ENCODE measurements at regions not wholly inside any gene's neighbourhood (a gene's known extent, or its start where the extent isn't known, plus 50 kb on each side); places are given as distances from the start of the nearest gene placed in this dataset.
"Not testable (repeated sequence)": the region's sequence is repeated elsewhere in the genome, so short reads cannot be mapped to it uniquely, and the experiment has no call there.

DNA sequence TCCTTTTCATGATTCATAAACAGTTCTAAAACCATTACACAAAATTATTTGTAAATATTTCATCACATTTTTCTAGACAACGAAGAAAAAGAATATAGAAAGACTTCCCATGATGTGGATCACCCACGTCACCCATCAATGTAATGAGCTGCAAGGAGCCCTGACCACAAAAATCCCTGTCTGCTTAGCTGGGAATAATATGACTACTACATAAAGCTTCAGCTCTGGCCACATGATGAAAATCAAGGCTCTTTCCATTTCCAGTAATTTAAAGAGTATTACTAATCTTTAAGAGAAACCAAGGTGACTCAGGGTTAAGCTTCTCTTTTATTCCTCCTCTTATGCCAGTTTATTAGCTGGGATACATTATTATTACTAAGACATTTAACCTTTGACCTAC, 180.8 kb upstream of the CACNA2D1 start:
- FAIRE-seq = no peak

DNA sequence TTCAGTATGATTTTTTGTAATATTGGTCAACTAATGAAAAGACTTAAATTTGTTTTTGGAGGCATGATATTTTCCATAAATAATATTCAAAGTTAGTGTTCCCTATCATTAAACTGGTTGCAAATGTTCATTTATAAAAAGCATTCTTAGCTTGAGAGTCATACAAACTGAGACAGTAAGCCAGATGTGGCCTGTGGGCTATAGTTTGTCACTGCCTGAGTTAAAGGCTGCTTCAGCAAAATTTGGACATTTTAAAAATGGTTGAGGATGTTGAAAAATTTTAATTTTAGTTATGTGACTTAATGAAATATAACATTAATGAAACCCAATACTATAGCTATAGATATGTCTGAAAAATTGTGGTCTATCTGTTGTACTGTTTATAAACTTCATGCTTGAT, 180.2 kb upstream of the CACNA2D1 start:
- FAIRE-seq = no peak

DNA sequence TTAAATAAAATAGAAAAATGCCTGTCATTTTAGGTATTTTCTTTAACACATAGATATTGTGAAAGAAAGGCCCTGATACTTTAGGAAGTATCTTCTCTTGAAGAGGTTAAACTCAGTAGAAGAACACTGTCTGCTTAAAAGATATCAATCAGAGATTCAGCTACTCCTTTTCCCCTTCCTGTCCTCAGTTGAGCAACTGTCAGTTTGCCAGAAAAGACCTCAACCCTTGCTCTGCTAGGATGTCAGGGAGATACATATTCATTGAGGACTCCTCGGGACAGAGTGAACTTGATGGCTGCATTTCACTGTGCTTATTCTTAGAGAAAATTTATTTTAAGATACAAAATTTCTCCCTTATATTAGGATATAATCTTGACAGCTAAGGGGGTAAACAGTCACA, 173.6 kb upstream of the CACNA2D1 start:
- no peak for FAIRE-seq

DNA sequence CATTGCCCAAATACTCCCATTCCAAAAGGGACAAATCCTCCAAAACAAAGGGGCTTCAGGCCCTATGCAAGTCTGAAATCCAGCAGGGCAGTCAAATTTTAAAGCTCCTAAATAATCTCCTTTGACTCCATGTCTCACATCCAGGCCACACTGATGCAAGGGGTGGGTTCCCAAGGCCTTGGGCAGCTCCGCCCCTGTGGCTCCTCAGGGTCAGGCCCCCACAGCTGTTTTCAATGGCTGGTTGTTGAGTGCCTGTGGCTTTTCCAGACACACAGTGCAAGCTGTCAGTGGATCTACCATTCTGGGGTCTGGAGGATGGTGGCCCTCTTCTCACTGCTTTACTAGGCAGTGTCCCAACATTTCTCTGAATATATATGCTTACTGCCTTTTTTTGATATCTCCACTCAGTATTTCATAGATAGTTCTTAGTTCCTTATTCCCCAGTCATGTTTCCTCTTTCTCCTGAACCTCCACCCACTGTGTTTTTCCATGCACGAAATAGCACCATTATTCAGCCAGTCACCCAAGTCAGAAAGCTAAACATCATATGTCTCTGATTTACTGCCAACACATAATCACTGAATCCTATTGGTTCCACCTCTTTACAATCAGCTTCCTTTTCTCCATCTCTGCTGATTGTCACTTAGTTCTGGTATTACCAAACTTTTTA, 172.6 kb upstream of the CACNA2D1 start:
- no peak for FAIRE-seq

DNA sequence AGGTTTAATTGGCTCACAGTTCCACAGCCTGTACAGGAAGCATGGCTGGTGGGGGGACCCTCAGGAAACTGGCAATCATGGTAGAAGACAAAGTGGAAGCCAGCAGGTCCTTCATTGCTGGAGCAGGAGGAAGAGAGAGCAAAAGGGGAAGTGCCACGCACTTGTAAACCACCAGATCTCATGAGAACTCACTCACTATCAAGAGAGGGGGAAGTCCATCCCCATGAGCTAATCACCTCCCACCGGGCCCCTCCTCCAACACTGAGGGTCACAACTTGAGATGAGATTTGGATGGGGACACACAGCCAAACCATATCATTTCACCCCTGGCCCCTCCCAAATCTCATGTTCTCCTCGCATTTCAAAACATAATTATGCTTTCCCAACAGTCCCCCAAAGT, 171.9 kb upstream of the CACNA2D1 start:
- no peak for FAIRE-seq

DNA sequence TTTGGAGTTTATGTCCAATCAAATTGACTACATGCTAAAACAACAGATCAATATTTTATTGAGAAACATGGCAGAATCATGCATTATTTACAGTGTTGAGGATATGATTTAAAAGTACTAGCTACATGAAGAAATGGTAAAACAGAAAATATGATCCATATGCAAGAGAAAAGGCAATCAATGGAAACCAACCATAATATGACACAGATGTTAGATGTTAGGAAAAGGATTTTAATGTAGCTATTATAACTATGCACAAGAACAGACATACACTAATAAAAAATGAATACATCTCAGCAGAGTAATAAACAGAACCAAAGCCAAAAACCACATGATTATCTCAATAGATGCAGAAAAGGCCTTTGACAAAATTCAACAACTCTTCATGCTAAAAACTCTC, 166.2 kb upstream of the CACNA2D1 start:
- no peak for FAIRE-seq

DNA sequence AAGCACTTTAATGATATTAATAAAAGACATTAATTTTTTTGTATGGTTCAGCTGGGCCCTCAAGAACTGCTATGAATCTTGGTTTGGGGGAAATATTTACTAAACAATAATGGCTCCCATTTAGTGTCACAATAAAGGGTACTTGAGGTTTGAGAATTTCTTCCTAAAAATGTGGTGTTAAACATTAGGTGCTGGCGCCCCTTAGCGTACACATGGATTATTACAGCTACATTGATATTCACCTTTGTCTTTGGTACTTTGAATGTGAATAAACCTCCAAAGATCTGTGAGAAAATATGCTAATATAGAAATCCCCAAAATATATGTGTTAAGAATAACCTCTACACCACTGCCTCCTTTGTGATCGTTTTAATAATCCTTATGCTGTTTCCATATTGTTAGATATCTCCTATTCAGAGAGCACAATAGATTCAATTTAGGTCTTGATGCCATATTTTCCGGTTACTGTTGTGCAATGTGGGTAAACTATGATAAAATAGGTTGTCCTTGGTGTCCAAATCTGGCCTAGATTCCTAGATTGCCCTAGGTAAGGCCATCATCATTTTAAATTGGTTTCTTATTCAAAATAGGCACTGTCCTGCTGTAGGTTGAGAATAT, 161.8 kb upstream of the CACNA2D1 start:
- FAIRE-seq = peak; percentile 97

DNA sequence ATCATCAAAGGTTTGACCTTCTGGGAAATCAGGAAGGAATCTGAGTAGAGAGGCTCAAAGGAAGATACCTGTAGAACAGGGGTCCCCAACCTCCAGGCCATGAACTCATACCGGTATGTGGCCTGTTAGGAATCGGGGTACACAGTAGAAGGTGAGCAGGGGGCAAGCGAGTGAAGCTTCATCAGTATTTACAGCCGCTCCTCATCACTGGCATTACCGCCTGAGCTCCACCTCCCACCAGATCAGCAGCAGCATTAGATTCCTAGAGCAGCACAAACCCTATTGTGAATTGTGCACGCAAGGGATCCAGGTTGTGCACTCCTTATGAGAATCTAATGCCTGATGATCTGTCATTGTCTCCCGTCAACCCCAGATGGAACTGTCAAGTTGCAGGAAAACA, 158.5 kb upstream of the CACNA2D1 start:
- no peak for FAIRE-seq

DNA sequence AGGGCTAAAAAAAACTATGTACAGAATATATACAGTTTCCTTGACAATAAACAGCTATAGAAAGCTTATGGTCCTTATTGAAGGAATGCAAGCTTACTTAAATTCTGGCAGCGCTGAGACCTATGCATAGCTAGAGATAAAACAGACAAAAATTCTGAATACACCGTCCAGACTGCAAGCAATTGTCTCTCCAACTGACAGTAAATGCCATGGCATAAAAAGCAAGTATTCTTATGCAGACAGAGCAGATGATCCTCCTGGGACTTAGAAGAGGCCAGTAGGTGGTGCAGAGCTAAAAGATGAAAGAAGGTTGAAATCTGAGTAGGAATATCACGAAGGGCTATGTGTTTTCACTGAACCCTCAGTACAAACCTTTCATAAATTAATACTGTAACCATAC, 157.0 kb upstream of the CACNA2D1 start:
- no peak for FAIRE-seq

DNA sequence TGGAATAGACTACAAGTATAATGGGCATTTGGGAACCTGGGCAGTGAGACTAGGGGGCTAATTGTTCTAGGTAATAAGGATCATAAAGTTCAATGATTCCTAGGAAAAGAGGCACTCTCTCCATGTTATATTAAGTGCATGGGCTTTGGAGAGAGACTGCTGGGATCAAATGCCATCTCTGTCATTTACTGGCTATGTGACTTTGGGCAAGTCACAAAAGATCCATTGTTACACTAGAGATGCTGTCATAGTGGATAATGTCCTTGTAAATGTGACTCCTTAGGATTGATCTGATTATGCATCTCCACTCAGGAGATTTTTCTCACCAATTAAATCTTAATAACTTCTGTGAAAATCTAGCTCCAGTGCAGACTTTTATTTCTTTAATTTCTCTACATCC, 156.3 kb upstream of the CACNA2D1 start:
- FAIRE-seq = no peak

DNA sequence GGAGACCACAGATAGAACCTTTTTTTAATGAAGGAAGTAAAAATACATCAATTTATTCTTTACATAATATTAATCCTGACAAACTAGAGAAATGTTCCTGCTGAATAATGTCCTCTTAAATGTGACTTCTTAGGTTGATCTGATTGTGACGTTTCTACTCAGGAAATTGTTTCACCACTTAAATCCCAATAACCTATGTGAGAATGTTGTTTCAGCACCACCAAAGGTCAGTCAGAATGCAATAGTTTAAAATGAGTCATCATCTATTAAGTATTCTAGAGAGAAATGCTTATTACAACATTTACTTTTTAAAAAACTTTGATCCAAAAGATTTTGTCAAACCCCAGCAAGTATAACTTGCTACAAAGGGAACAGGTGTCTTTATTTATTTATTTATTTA, 155.4 kb upstream of the CACNA2D1 start:
- FAIRE-seq = no peak

DNA sequence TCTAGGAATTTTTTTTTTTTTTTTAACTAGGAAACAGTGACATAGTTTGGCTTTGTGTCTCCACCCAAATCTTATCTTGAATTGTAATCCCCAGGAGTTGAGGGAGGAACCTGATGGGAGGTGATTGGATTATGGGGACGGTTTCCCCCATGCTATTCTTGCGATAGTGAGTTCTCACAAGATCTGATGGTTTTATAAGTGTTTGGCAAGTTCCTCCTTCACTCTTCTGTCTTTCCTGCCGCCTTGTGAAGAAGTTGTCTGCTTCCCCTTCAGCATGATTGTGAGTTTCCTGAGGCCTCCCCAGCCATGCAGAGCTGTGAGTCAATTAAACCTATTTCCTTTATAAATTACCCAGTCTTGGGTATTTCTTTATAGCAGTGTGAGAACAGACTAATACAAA, 152.2 kb upstream of the CACNA2D1 start:
- FAIRE-seq = not testable (repeated sequence)

DNA sequence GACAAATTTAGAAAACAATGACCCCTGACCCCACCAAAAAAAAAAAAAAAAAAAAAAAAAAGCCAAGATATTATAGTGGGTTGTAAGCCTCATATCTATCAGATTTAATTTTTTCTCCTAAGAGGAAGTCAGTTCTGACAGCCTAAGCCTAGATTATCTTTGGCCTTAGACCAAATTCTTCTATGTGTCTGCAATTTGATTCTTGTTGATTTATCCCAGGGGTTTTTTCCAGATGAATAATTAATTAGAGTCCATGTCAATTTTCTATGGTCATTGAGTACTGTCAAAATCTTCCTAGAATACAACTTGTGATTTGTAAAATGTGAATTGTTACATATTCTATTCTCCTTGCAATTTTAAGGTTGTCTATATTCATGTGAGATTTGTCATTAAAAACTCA, 151.6 kb upstream of the CACNA2D1 start:
- no peak for FAIRE-seq

DNA sequence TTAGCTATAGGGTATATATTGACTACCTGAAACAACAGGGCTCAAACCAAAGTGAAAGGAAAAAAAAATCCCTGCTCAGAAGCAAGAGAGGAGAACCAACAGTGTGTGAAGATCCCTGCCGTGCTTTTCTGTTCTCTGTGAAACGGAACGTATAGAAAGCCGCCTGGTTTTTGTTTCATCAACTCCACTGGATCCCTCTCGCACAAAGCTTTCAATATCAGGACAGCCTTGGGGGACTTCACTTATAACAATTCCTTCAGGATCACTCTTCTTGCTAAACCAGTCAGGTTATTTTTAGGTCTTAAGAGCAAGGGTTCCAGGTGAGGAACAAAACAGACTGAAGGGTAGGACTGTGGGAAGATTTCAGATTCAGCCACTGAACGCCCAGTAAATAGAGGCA, 151.1 kb upstream of the CACNA2D1 start:
- no peak for FAIRE-seq

DNA sequence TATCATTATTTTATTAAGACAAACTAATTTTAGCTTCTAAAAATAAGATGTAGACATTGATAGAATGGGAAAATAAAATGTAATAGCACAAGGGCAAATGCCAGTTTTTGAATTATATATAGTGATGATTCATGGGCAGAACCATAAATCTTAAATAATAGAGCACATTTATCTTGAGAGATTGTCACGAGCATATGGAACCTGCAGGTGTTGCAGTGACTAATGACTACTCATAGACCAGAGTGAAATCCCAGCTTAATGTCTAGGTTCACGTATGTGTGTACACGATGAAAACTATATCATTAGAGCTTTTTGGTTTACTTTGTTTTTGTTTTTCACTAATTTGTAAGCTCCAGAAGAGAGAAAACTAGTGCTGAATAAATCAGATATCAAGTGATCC, 150.2 kb upstream of the CACNA2D1 start:
- no peak for FAIRE-seq

DNA sequence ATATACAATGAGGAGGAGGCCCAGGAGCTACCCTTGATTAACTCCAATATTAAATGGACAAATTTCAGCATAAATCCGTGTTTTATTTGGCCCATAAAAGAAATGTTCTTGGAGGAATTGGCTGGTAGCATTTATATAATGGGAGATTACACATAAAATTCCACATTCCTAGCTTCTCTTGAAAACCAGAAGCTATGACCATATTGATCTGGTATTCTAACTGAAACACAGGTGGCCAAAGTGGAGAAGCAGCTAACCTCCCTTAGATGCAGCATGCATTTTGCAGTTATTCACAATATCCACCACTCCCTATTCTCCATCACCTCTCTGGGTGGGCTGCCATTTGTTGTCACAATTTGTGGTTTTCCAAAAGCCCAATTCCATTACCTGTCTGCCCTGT, 148.8 kb upstream of the CACNA2D1 start:
- FAIRE-seq = no peak

DNA sequence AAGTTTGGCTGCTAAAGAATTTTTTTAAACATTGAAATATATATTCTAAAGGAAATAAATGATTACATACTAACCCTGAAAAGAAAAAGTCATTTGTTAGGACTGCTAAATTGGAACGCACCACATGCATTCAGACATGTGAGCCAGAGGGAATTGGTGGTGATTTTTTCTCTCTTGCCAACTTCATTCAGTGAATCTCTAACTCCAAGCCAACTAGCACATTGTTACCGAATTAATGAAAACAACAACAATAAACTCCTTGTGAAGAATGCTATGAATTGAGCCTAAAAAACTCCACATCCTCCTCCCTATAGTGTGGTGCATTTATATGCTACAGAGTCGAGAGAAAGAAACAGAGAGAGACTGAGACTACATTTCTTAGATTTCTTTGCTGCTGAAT, 135.5 kb upstream of the CACNA2D1 start:
- FAIRE-seq = no peak

DNA sequence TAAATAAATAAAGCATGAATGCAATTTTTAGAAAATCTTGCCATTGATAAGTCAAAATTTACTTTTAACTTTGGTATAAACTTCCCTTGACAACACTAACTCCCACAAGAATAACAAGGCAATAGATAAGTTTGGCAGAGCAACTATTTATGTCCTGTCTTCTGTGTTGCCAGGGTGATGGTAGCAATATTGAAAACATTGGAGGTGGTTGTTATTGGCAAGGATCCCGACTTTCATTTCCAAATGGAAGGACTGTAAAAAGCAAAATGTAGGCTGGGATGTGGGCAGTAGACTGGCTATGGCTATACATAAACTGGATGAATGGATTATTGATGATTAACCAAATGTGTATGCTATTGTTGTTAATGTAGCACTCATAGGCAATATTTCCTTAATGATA, 134.9 kb upstream of the CACNA2D1 start:
- FAIRE-seq = no peak

DNA sequence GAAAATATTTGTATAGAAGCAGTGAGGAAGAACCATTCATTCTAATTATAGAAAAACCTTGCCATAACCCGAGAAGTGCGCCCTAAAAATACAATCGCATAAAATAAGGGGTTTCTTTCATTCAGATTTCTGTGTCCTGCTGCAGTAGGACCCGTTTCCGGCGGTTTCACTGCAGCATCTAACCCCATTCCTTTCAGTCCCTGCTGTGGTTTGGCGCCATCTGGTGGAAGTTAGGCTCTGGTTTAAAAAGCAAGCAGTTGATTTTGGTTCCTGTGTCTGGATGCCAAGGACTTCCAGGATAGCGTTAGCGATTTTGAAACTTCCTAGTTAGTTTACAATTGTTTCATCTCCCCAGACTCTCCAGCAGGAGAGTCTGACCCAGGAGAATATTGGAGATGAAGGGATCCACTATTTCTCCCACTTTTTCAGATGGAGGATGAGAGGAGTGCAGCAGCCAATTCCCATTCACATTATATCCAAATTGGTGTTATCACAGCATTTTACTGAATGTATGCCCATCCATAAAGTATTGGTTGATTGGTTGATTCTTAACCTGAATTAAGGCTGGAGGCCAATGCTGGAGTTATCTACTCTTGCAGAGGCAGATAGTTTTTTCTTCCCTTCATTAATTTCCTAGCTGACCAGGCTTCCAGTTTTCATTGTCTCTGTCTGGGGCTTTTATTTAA, 128.8 kb upstream of the CACNA2D1 start:
- peak; percentile 95 for FAIRE-seq

DNA sequence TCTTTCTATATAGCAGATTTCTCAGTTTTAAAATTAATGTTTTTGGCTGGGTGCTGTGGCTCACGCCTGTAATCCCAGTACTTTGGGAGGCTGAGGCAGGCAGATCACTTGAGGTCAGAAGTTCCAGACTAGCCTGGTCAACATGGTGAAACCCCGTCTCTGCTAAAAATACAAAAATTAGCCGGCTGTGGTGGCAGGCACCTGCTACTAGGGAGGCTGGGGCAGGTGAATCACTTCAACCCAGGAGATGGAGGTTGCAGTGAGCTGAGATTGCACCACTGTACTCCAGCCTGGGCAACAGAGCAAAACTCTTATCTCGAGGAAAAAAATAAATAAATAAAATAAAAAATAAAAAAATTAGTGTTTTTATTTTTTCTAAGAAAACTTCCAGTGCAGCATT, 127.5 kb upstream of the CACNA2D1 start:
- not testable (repeated sequence) for FAIRE-seq

DNA sequence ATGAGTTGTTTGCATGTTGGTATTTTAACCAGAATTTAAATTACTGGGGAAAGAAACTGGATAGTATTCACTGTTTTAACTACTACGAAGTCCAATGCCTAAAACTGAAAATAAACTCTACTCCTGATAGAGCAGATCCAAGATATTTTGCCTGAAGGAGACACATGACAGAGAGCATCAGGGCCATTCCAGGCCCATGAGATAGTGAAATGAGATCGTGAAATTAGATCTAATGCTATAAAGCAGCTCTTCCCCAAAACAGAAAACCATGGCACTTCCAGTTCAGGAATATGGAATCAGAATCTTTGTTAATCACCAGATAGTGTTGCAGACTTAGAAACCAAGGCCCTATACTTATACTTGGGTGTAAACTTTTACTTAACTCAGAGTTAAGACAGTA, 124.3 kb upstream of the CACNA2D1 start:
- FAIRE-seq = no peak

DNA sequence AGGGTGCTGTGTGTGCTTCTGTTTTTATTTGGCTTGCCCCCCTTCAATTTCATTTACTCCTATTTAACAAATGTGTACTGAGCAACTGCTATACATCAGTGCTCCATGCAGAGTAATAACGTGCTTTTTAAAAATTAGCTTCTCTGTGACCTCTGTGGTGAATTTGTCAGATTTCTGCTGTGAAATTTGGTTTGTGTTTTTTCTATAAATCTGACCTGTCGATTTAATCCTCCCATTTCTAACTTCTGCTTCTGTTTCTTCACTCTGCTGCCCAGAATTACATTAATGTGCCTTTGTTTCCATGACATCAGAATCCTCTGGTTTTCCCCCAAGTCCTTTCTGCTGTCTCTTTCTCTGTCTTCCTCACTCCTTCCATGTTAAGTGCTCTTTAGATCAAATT, 123.8 kb upstream of the CACNA2D1 start:
- no peak for FAIRE-seq

DNA sequence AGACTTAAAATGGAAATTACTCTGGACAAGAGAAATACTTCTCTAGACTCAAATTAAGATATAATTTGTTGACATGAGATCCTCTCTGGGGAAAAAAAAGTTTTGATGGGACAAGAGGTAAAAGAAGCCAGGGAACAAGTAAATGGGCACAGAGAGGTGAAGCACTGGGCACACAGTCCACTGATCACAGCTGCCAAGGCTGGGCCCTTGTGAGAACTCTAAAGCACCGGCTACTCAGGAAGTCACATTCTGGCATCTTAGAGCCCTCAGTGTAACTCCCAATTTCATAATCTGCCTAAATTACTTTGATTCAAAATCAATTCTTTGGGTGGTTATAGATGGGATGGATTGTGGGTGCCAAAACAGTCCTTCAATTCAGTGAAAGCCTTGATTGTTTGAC, 123.2 kb upstream of the CACNA2D1 start:
- no peak for FAIRE-seq

DNA sequence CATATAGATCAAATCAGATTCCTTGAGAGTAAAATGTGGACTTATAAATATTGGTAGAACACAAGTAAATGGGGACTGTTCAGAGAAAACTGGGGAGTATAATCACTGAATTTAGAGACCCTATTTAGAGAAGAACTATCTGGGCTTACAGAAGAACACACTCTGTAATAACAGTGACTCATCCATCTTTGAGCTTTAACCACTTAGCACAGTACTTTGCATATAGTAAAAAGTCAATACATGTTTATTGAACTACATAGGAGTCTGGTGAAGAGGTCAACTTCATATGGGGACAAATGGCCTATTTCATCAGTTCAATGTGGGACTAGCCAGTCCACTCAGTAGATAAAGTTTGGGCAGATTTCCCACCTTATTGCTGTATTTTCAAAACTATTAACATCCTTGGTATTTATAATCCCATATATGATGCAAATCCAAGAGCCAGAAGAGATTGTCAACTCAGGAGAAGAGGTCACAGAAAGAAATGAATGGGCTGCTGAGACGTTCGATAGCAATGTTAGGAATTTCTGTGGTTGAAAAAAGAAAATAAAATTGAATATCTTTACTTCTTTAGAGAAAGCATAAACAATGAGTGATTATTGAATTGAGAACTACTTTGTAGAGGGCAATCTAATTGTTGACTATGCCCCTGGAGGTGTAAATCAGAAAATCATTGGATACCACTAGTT, 119.3 kb upstream of the CACNA2D1 start:
- FAIRE-seq = no peak
